Effector memory CD4-positive, alpha-beta T cell (primary cell): ENCODE measurements at regions not wholly inside any gene's neighbourhood (a gene's known extent, or its start where the extent isn't known, plus 50 kb on each side); places are given as distances from the start of the nearest gene placed in this dataset.

Source experiments
- DNase-seq, 3 donors: peaks; one replicate each; pipeline ENCODE4 v3.0.0-alpha.2; 2020
- H3K27ac ChIP-seq: 2 replicates; pipeline ENCODE4 v1.7.0; 2013; ENCODE audit warnings: mild to moderate bottlenecking, low read length, moderate library complexity; ENCODE audit not compliant: insufficient read depth, poor library complexity, severe bottlenecking
- H3K27me3 ChIP-seq: replicated peaks from 2 replicates; pipeline ENCODE4 v1.7.0; 2013; ENCODE audit warnings: mild to moderate bottlenecking, low read length; ENCODE audit not compliant: insufficient read depth, control insufficient read depth, poor library complexity, severe bottlenecking
- H3K36me3 ChIP-seq: 2 replicates; pipeline ENCODE4 v1.7.0; 2013; ENCODE audit warnings: mild to moderate bottlenecking, low read length, moderate library complexity; ENCODE audit not compliant: control insufficient read depth, insufficient read depth
- H3K4me1 ChIP-seq: 2 replicates; pipeline ENCODE4 v1.7.0; 2013; ENCODE audit warnings: low read length, mild to moderate bottlenecking; ENCODE audit not compliant: control insufficient read depth, insufficient read depth, poor library complexity, severe bottlenecking
- H3K4me3 ChIP-seq: 2 replicates; pipeline ENCODE4 v1.7.0; 2013; ENCODE audit warnings: low read length, low read depth, mild to moderate bottlenecking; ENCODE audit not compliant: insufficient read depth, poor library complexity, severe bottlenecking
- H3K9me3 ChIP-seq: 2 replicates; pipeline ENCODE4 v1.7.0; 2013; ENCODE audit warnings: mild to moderate bottlenecking, low read length, moderate library complexity; ENCODE audit not compliant: control insufficient read depth

DNA sequence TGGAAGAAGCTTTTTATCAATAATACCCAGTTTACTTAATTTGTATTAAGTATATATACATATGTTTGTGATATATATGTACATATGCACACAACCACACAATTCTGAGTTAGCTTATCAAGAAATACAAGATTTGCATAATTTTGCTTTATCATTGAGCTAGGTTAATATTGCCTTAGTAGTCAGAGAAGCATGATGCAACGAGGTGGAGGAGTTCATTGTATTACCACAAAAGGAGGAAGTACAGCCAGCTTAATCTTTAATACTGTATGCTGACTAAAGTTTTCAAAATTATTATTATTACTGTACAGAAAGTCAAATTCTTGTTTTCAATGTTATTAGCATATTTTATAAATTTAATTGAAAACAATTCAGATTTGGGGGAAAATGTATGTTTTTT is 278.4 kb upstream of the PDGFD start:
- Histone ChIP-seq H3K27me3 (no peaks in the 10 kb centered on the region), H3K36me3 (no peaks in the 10 kb centered on the region), H3K27ac (no peak overlapping the region), H3K4me1 (no peaks in the 10 kb centered on the region), H3K9me3 (no peaks in the 10 kb centered on the region), H3K4me3 (no peak overlapping the region)
- DNase-seq: no peak

- no peaks in the 10 kb centered on the region for H3K27me3 ChIP-seq
- H3K4me3 ChIP-seq: no peak overlapping the region
- H3K27ac ChIP-seq: no peak overlapping the region
Measured at GRCh38 chr11:104435494-104435893, 271.5 kb upstream of the PDGFD start.

DNA sequence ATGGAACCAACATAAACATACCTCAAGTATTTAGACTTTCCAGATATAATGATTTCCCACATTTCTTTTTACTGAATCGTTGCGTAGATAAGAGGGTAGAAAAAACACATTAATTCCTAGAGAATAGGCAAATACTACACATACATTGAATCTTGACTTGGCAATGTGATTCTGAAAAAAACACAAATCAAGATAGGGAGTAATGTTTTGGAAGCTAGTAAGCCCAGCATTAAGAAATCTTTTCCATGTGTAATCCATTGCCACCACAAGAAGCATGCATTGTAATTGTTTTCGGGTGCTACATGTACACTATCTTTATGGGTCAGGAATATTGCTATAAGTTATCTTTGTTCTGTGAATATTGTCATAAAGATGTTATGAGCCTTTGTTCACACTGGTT is 269.8 kb upstream of the PDGFD start:
- H3K36me3 ChIP-seq: no peaks in the 10 kb centered on the region
- no peak overlapping the region for H3K4me3 ChIP-seq
- no peaks in the 10 kb centered on the region for H3K4me1 ChIP-seq
- no peak overlapping the region for H3K27ac ChIP-seq
- no peaks in the 10 kb centered on the region for H3K9me3 ChIP-seq
- no peak for DNase-seq
- H3K27me3 ChIP-seq: no peaks in the 10 kb centered on the region

More at GRCh38 chr11:104435494-104435893, 271.5 kb upstream of the PDGFD start:
- no peaks in the 10 kb centered on the region for H3K36me3 ChIP-seq
- no peaks in the 10 kb centered on the region for H3K4me1 ChIP-seq
- no peak for DNase-seq
- H3K9me3 ChIP-seq: no peaks in the 10 kb centered on the region

- no peak overlapping the region for H3K4me3 ChIP-seq
- no peaks in the 10 kb centered on the region for H3K4me1 ChIP-seq
- H3K27ac ChIP-seq: no peak overlapping the region
- DNase-seq: no peak
- H3K9me3 ChIP-seq: no peaks in the 10 kb centered on the region
- H3K27me3 ChIP-seq: no peaks in the 10 kb centered on the region
- no peaks in the 10 kb centered on the region for H3K36me3 ChIP-seq
Measured at GRCh38 chr11:104432981-104433380, 269.0 kb upstream of the PDGFD start.

GRCh38 chr11:104432526-104432925 is 268.6 kb upstream of the PDGFD start:
- Histone ChIP-seq H3K36me3 (no peaks in the 10 kb centered on the region), H3K27ac (no peak overlapping the region), H3K4me1 (no peaks in the 10 kb centered on the region), H3K9me3 (no peaks in the 10 kb centered on the region), H3K4me3 (no peak overlapping the region), H3K27me3 (no peaks in the 10 kb centered on the region)
- DNase-seq: no peak

DNA sequence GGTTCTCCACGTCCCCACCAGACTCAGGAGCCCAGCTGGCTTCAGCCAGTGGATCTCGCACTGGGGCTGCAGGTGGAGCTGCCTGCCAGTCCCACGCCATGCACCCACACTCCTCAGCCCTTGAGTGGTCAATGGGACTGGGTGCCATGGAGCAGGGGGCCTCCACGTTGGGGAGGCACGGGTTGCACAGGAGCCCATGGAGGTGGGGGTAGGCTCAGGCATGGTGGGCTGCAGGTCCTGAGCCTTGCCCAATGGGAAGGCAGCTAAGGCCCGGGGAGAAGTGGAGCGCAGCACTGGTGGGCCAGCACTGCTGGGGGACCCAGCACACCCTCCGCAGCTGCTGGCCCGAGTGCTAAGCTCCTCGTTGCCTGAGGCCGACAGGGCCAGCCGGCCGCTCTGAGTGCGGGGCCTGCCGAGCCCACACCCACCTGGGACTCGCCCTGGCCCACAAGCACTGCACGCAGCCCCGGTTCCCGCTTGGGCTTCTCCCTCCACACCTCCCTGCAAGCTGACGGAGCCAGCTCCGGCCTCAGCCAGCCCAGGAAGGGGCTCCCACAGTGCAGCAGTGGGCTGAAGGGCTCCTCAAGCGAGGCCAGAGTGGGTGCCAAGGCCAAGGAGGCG is 258.5 kb upstream of the PDGFD start:
- no peak for DNase-seq
- Histone ChIP-seq H3K27ac (no peak overlapping the region), H3K9me3 (no peaks in the 10 kb centered on the region), H3K27me3 (no peaks in the 10 kb centered on the region), H3K4me3 (no peak overlapping the region), H3K4me1 (no peaks in the 10 kb centered on the region), H3K36me3 (no peaks in the 10 kb centered on the region)

DNA sequence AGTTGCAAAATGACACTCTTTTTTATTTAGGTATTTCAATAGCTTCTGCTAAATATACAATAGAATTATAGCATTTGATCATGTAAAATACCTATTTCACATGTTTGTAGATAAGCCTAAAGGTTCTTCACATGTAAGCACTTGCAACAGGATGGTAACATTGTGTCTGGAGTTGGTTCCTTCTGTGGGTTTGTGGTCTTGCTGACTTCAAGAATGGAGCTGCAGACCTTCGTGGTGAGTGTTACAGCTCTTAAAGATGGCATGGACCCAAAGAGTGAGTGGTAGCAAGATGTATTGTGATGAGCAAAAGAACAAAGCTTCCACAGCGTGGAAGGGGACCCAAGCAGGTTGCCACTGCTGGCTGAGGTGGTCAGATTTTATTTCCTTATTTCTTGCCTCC is 246.4 kb upstream of the PDGFD start:
- H3K36me3 ChIP-seq: no peaks in the 10 kb centered on the region
- no peaks in the 10 kb centered on the region for H3K9me3 ChIP-seq
- H3K27ac ChIP-seq: no peak overlapping the region
- H3K4me3 ChIP-seq: no peak overlapping the region
- no peak for DNase-seq
- no peaks in the 10 kb centered on the region for H3K4me1 ChIP-seq
- no peaks in the 10 kb centered on the region for H3K27me3 ChIP-seq

DNA sequence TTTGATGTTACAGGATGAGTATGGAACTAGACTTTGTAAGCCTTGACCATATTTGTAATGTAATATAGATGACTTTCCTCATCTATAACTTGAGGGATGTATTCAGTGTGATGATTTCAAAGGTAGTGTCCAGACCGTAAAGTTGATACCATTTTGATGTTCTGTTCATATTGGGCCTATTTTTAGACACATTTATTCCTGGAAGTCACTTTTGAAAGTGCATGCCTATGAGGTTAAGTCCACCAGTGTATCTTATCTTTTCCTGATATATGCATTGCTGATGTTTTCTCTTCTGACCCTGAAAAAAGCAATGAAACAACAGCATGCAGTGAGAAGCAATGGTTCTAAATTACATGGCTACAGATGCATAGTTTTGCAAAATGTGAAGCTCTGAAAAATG is 244.7 kb upstream of the PDGFD start:
- H3K36me3 ChIP-seq: no peaks in the 10 kb centered on the region
- H3K27ac ChIP-seq: no peak overlapping the region
- H3K4me3 ChIP-seq: no peak overlapping the region
- H3K9me3 ChIP-seq: no peaks in the 10 kb centered on the region
- no peak for DNase-seq
- H3K4me1 ChIP-seq: no peaks in the 10 kb centered on the region
- no peaks in the 10 kb centered on the region for H3K27me3 ChIP-seq

DNA sequence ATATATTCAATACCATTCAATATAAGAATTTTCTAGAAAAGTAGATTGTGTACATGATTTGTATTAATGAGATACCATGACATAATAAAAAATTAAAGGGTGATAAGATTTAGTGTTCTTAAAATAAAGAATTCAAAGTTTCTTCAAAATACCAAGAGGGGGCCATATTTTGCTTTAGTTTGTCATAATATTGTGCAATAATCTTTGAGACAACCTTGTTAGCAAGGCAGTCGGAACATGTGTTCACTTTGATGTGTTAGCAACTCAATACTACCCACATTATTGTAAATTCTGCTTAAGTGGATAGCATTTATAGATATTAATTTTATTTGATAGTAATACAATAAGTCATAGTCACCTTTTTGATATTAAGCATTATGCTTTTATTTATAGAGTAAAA is 241.3 kb upstream of the PDGFD start:
- Histone ChIP-seq H3K36me3 (no peaks in the 10 kb centered on the region), H3K27me3 (no peaks in the 10 kb centered on the region), H3K27ac (no peak overlapping the region), H3K4me1 (no peaks in the 10 kb centered on the region), H3K4me3 (no peak overlapping the region), H3K9me3 (no peaks in the 10 kb centered on the region)
- no peak for DNase-seq

GRCh38 chr11:104404231-104405175 is 240.6 kb upstream of the PDGFD start:
- no peak overlapping the region for H3K4me3 ChIP-seq
- H3K36me3 ChIP-seq: no peaks in the 10 kb centered on the region
- H3K27ac ChIP-seq: no peak overlapping the region
- H3K4me1 ChIP-seq: no peaks in the 10 kb centered on the region
- H3K9me3 ChIP-seq: no peaks in the 10 kb centered on the region
- DNase-seq: no peak
- no peaks in the 10 kb centered on the region for H3K27me3 ChIP-seq
